GM10266 (cell line): ENCODE measurements at regions not wholly inside any gene's neighbourhood (a gene's known extent, or its start where the extent isn't known, plus 50 kb on each side); places are given as distances from the start of the nearest gene placed in this dataset.

Source experiments
- DNase-seq: peaks from one replicate; pipeline ENCODE4 v3.0.0; 2012; ENCODE audit errors: extremely low spot score
- CTCF ChIP-seq: IDR thresholded peaks from 2 replicates; pipeline ENCODE4 v1.5.1; 2012; ENCODE audit warnings: mild to moderate bottlenecking, low read depth; ENCODE audit not compliant: control insufficient read depth, insufficient read depth; ENCODE audit errors: missing control alignments

DNA sequence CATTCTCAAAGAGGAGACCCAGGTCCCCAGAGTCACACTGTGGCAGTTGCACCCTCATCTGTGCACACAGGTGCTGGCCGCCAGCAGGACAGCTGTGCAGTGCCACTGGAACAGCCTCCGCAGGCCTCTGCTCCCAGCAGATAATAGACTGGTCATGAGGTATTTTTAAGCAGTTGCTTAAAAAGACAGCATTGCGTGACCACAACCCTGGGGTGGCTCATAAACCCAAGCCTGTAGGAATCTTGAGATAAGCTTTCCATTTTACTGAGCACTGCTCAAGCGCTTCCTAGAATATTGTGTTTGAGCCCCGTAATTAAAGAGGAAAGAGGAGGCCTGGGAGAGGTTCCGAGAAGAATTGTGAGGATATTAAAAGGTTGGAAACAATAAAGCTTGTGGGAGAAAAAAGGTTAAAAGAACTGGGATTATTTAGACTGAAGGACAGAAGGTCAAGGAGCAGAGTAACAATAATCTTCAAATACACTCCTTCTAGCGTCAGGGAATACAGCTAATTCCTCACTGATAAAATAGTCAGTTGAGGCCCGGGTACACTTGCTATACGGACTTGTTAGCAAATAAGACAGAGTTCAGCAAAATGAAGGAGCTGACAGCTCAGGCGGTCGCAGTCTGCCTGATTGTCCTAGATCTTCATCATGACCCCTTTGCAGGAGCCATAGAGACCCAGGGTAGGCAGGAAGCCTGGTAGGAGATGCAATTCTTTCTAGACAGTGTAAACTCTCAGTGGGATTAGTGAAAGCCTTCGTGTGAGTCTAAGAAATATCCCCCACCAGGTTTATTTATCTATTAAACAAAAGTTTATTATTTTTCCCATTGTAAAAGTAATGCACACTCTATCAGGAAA is 86.2 kb upstream of the KIT start:
- TF ChIP-seq CTCF = no peak
- no peak for DNase-seq

- no peak for TF ChIP-seq CTCF
- DNase-seq = no peak
Measured at GRCh38 chr4:54572152-54572542, 85.6 kb upstream of the KIT start.

GRCh38 chr4:54574500-54574899 is 83.3 kb upstream of the KIT start:
- TF ChIP-seq CTCF = no peak
- DNase-seq = no peak

GRCh38 chr4:54575919-54576318 is 81.8 kb upstream of the KIT start:
- no peak for TF ChIP-seq CTCF

GRCh38 chr4:54581807-54582206 is 76.0 kb upstream of the KIT start:
- TF ChIP-seq CTCF = no peak
- DNase-seq = no peak

More at GRCh38 chr4:54575919-54576318, 81.8 kb upstream of the KIT start:
- no peak for DNase-seq

DNA sequence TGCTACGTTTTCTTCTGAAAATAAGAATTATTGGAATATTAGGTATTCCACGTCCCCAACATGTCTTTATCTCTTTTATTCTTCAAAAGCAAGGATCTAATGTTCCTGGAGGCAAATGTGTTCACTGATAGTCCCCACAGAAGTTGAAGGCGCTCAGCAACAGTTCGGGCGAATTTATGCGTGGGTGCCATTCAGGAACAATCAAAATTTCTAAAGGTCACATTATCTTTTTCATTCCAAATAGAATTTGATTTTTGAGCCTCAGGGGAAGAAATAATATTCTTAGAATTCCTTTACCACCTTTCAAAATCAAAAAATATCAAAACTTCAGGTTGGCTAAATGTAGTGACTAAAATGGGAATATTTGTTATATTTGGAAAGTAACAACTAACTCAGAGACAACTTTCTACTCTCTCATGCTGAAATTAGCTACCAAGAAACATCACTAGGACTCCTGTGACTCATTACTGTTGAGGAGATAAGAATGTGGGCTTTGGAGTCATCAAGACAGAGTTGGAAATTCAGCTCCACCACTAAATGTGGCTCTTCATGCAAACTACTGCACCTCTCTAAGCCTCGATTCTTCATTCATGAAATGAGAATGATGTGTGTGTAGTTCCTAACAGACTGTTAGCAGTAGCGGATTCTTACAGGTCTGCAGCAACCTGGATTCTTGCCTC is 72.3 kb upstream of the KIT start:
- TF ChIP-seq CTCF = no peak
- no peak for DNase-seq

DNA sequence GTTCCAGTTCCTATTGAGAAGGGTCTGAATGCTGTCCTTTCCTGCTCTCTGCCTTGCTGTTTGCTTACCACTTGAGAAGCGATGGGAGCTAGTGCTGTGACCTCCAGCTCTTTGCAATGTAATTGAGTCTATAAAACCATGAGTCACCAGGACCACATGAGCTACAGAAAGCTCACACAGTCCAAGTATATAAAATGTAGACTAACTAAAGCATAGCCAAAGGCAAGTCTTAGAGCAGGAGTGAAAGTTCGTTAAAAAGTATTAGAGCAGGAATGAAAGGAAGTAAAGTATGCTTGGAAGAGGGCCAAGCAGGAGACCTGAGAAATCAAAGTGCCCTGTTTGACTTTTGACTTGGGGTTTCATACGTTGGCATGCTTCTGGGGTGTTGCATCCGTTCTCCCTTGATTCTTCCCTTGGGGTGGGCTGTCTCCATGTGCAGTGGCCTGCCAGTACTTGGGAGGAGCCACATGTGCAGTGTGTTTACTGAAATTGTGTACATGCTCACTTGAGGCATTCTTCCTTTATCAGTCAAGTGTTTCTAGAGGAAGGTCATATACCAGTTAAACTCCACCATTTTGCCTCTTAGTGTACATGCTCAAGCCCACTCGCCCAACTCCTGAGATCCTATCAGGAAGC is 71.3 kb upstream of the KIT start:
- no peak for DNase-seq

More for the DNA sequence above, 71.3 kb upstream of the KIT start:
- TF ChIP-seq CTCF = no peak
